Subcutaneous abdominal adipose tissue (tissue), 5 donors: ENCODE measurements at regions not wholly inside any gene's neighbourhood (a gene's known extent, or its start where the extent isn't known, plus 50 kb on each side); places are given as distances from the start of the nearest gene placed in this dataset.

Source experiments
- H3K27ac ChIP-seq: one replicate; pipeline ENCODE4 v1.7.0; 2013; ENCODE audit warnings: low read depth, mild to moderate bottlenecking, inconsistent platforms, low read length, moderate library complexity
- H3K27me3 ChIP-seq, 5 donors: one replicate each; pipeline ENCODE4 v1.7.0; 2013; ENCODE audit warnings: low read length in 5 of 5, inconsistent platforms in 1 of 5; ENCODE audit not compliant: control insufficient read depth in 5 of 5, insufficient read depth in 4 of 5
- H3K36me3 ChIP-seq, 5 donors: one replicate each; pipeline ENCODE4 v1.7.0; 2013; ENCODE audit warnings: low read length in 5 of 5; ENCODE audit not compliant: control insufficient read depth in 5 of 5, insufficient read depth in 5 of 5
- H3K4me1 ChIP-seq, 5 donors: one replicate each; pipeline ENCODE4 v1.7.0; 2013; ENCODE audit warnings: low read length in 5 of 5, mild to moderate bottlenecking in 3 of 5, moderate library complexity in 1 of 5; ENCODE audit not compliant: control insufficient read depth in 5 of 5, insufficient read depth in 5 of 5
- H3K4me3 ChIP-seq, 5 donors: one replicate each; pipeline ENCODE4 v1.7.0; 2013; ENCODE audit warnings: low read length in 5 of 5, low read depth in 1 of 5
- H3K9ac ChIP-seq, 5 donors: one replicate each; pipeline ENCODE4 v1.7.0; 2013; ENCODE audit warnings: low read length in 5 of 5, mild to moderate bottlenecking in 4 of 5, moderate library complexity in 3 of 5
- H3K9me3 ChIP-seq, 5 donors: one replicate each; pipeline ENCODE4 v1.7.0; 2013; ENCODE audit warnings: low read length in 5 of 5; ENCODE audit not compliant: control insufficient read depth in 5 of 5
- donor health status: healthy.
- donor health status: healthy.
- donor health status: healthy.
- donor health status: healthy.
- donor health status: healthy.

GRCh38 chr12:67508830-67509229 is 139.7 kb upstream of the DYRK2 start:
- Histone ChIP-seq H3K27me3 (no peaks in the 10 kb centered on the region), H3K4me1 (no peaks in the 10 kb centered on the region), H3K4me3 (no peak overlapping the region), H3K9me3 (no peaks in the 10 kb centered on the region), H3K36me3 (no peaks in the 10 kb centered on the region), H3K9ac (no peak overlapping the region), H3K27ac (no peak overlapping the region)

GRCh38 chr12:67509666-67510386 is 138.7 kb upstream of the DYRK2 start:
- Histone ChIP-seq H3K27me3 (no peaks in the 10 kb centered on the region), H3K9me3 (no peaks in the 10 kb centered on the region), H3K9ac (no peak overlapping the region), H3K4me3 (no peak overlapping the region), H3K4me1 (no peaks in the 10 kb centered on the region), H3K36me3 (no peaks in the 10 kb centered on the region), H3K27ac (no peak overlapping the region)

- no peaks in the 10 kb centered on the region for H3K27me3 ChIP-seq
- peaks cover 0 to 2% (median 0%) of the 10 kb centered on the region in 5 donors for H3K4me1 ChIP-seq
- no peak overlapping the region for H3K9ac ChIP-seq
- no peak overlapping the region for H3K4me3 ChIP-seq
- no peaks in the 10 kb centered on the region for H3K9me3 ChIP-seq
- H3K36me3 ChIP-seq: no peaks in the 10 kb centered on the region
- H3K27ac ChIP-seq: no peak overlapping the region
Observed at GRCh38 chr12:67512061-67512460, 136.5 kb upstream of the DYRK2 start.

- Histone ChIP-seq H3K27ac (no peak overlapping the region), H3K9me3 (no peaks in the 10 kb centered on the region), H3K4me1 (peaks cover 0 to 5% (median 0%) of the 10 kb centered on the region in 5 donors), H3K27me3 (no peaks in the 10 kb centered on the region), H3K36me3 (no peaks in the 10 kb centered on the region), H3K4me3 (no peak overlapping the region), H3K9ac (no peak overlapping the region)
Observed at GRCh38 chr12:67514502-67514901, 134.0 kb upstream of the DYRK2 start.

GRCh38 chr12:67515679-67516340 is 132.7 kb upstream of the DYRK2 start:
- H3K4me1 ChIP-seq: peaks cover 0 to 5% (median 0%) of the 10 kb centered on the region in 5 donors
- no peaks in the 10 kb centered on the region for H3K9me3 ChIP-seq
- H3K4me3 ChIP-seq: no peak overlapping the region
- no peaks in the 10 kb centered on the region for H3K36me3 ChIP-seq
- H3K27me3 ChIP-seq: no peaks in the 10 kb centered on the region
- no peak overlapping the region for H3K27ac ChIP-seq
- no peak overlapping the region for H3K9ac ChIP-seq

- Histone ChIP-seq H3K4me1 (peaks cover 0 to 5% (median 0%) of the 10 kb centered on the region in 5 donors), H3K9ac (no peak overlapping the region), H3K9me3 (no peaks in the 10 kb centered on the region), H3K36me3 (no peaks in the 10 kb centered on the region), H3K4me3 (no peak overlapping the region), H3K27ac (no peak overlapping the region), H3K27me3 (no peaks in the 10 kb centered on the region)
Observed at GRCh38 chr12:67517181-67517887, 131.2 kb upstream of the DYRK2 start.

GRCh38 chr12:67519484-67520433 is 128.8 kb upstream of the DYRK2 start:
- H3K27me3 ChIP-seq: no peaks in the 10 kb centered on the region
- H3K4me3 ChIP-seq: no peak overlapping the region
- no peaks in the 10 kb centered on the region for H3K9me3 ChIP-seq
- no peak overlapping the region for H3K27ac ChIP-seq
- no peak overlapping the region for H3K9ac ChIP-seq
- peaks cover 0 to 5% (median 0%) of the 10 kb centered on the region in 5 donors for H3K4me1 ChIP-seq
- no peaks in the 10 kb centered on the region for H3K36me3 ChIP-seq

GRCh38 chr12:67520606-67521005 is 127.9 kb upstream of the DYRK2 start:
- peaks cover 0 to 5% (median 0%) of the 10 kb centered on the region in 5 donors for H3K4me1 ChIP-seq
- no peaks in the 10 kb centered on the region for H3K27me3 ChIP-seq
- H3K9ac ChIP-seq: no peak overlapping the region
- H3K9me3 ChIP-seq: no peaks in the 10 kb centered on the region
- no peak overlapping the region for H3K4me3 ChIP-seq
- no peaks in the 10 kb centered on the region for H3K36me3 ChIP-seq
- H3K27ac ChIP-seq: no peak overlapping the region

GRCh38 chr12:67522222-67522621 is 126.3 kb upstream of the DYRK2 start:
- Histone ChIP-seq H3K27me3 (no peaks in the 10 kb centered on the region), H3K9me3 (no peaks in the 10 kb centered on the region), H3K27ac (no peak overlapping the region), H3K9ac (no peak overlapping the region), H3K4me1 (peaks cover 0 to 1% (median 0%) of the 10 kb centered on the region in 5 donors), H3K36me3 (no peaks in the 10 kb centered on the region), H3K4me3 (no peak overlapping the region)
